Small intestine (tissue), 7 donors: ENCODE measurements at regions not wholly inside any gene's neighbourhood (a gene's known extent, or its start where the extent isn't known, plus 50 kb on each side); places are given as distances from the start of the nearest gene placed in this dataset.

Source experiments
- DNase-seq, 2 donors: peaks; one replicate each; pipeline versions ENCODE4 v3.0.0 to v3.0.0-alpha.2; 2013
- FAIRE-seq: peaks from 2 replicates; lab custom pipeline; 2012; peaks lifted over from hg19 to GRCh38; lab: Jason Lieb, UNC
- H3K27ac ChIP-seq, 3 donors: one replicate each; pipeline ENCODE4 v1.5.1; 2013; ENCODE audit warnings: low read length in 2 of 3, mild to moderate bottlenecking in 2 of 3, control low read depth in 1 of 3, inconsistent platforms in 1 of 3, low read depth in 1 of 3, moderate library complexity in 1 of 3
- H3K27me3 ChIP-seq, 3 donors: one replicate each; pipeline ENCODE4 v1.6.1; 2013; ENCODE audit warnings: low read length in 3 of 3, inconsistent platforms in 1 of 3; ENCODE audit not compliant: control insufficient read depth in 3 of 3, insufficient read depth in 3 of 3
- H3K36me3 ChIP-seq, 3 donors: one replicate each; pipeline ENCODE4 v1.6.1; 2013; ENCODE audit warnings: low read length in 3 of 3, inconsistent platforms in 1 of 3, low read depth in 1 of 3, mild to moderate bottlenecking in 1 of 3, moderate library complexity in 1 of 3; ENCODE audit not compliant: control insufficient read depth in 3 of 3, insufficient read depth in 2 of 3
- H3K4me1 ChIP-seq, 3 donors: one replicate each; pipeline ENCODE4 v1.6.1; 2013; ENCODE audit warnings: low read length in 2 of 3, inconsistent platforms in 1 of 3, low read depth in 1 of 3, mild to moderate bottlenecking in 1 of 3, moderate library complexity in 1 of 3; ENCODE audit not compliant: control insufficient read depth in 3 of 3, insufficient read depth in 2 of 3
- H3K4me3 ChIP-seq, 3 donors: one replicate each; pipeline ENCODE4 v1.5.1; 2013; ENCODE audit warnings: low read length in 3 of 3, control low read depth in 1 of 3, inconsistent platforms in 1 of 3, low read depth in 1 of 3, mild to moderate bottlenecking in 1 of 3, moderate library complexity in 1 of 3
- H3K9me3 ChIP-seq, 2 donors: one replicate each; pipeline ENCODE4 v1.6.1; 2013; ENCODE audit warnings: low read depth in 1 of 2, low read length in 1 of 2; ENCODE audit not compliant: control insufficient read depth in 2 of 2, insufficient read depth in 1 of 2
- WGBS, 3 donors: extraction: QIAGEN DNeasy Blood & Tissue Kit; methylation state at CpG; one replicate each; pipeline ENCODE4 v1.1.7; 2013; 5-methylcytosine and 5-hydroxymethylcytosine counted together
- donor health status: healthy with polysubstance abuse.
- donor health status: control.
- donor health status: control.
- donor health status: Bipolar disorder and iron deficiency.
- donor health status: healthy.

DNA sequence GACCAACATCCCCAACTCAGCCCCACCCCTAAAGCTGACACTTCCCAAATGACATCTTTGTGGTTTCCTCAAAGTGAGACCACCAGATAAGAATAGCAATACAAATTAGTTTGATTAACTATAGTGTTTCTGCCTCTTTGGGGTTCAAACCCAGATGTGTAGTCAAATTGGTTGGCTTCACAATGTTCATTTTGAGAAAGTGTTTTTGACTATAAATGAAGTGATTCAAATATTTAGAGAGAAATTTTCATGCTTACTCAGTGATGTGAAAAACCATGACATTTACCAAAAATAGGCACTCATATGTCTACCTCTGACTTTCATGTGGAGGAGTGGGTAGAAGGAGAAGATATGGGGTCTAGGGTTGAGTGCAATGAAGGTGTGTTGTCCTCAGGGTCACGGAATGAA lies 218.4 kb downstream of the BCAT1 start:
- DNase-seq: no peak
- Histone ChIP-seq H3K4me3 (no peak overlapping the region), H3K27me3 (no peaks in the 10 kb centered on the region), H3K27ac (no peak overlapping the region), H3K4me1 (no peaks in the 10 kb centered on the region), H3K36me3 (no peaks in the 10 kb centered on the region), H3K9me3 (no peaks in the 10 kb centered on the region)
- WGBS, 3 donors: 60 to 81% (median 62%) methylated on average over 1 of the region's 1 CpG
- no peak for FAIRE-seq

DNA sequence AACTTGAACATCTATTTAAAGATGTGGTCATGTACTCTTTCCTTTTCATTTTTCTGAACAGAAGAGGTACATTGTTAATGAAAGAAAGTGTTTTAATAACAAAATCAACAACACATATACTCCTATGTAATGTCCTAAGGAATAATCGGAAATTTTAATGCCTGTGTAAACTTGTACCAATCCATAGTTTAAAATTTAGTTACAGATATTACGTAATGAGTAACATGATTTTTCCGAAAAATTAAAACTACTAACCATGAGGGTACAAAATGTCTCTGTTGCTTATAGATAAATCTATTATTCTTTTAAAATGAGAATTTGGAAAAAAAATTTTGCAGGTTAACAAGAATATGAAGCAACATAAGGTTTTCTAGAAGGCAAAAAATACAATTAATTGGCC lies 220.1 kb downstream of the BCAT1 start:
- H3K9me3 ChIP-seq: no peaks in the 10 kb centered on the region
- H3K4me1 ChIP-seq: no peaks in the 10 kb centered on the region
- no peaks in the 10 kb centered on the region for H3K27me3 ChIP-seq
- DNase-seq (no peak), FAIRE-seq (no peak)
- no peaks in the 10 kb centered on the region for H3K36me3 ChIP-seq
- no peak overlapping the region for H3K27ac ChIP-seq
- no peak overlapping the region for H3K4me3 ChIP-seq
- WGBS, 3 donors: 89 to 93% (median 91%) methylated on average over 3 of the region's 3 CpGs

DNA sequence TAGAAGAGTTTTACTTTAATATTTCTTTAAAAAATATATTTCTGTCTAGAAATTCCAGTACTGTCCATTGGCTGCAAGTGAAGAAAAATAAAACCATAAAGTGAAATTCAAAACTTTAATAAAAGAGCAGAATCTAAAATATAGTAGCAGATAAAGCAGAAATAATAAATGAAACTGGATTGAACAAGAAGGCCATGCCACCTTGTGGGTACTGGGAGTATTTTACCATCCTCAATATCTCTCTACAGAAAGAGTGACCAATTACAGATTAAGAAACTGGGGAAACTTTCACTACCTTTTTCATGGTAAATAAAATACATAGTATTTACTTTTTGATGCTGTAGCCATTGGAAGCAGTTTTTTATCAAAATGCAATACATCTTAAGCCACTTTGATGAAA lies 220.5 kb downstream of the BCAT1 start:
- FAIRE-seq: no peak
- H3K4me1 ChIP-seq: no peaks in the 10 kb centered on the region
- DNase-seq: no peak
- no peaks in the 10 kb centered on the region for H3K36me3 ChIP-seq
- H3K27ac ChIP-seq: no peak overlapping the region
- no peaks in the 10 kb centered on the region for H3K9me3 ChIP-seq
- no peak overlapping the region for H3K4me3 ChIP-seq
- H3K27me3 ChIP-seq: no peaks in the 10 kb centered on the region

DNA sequence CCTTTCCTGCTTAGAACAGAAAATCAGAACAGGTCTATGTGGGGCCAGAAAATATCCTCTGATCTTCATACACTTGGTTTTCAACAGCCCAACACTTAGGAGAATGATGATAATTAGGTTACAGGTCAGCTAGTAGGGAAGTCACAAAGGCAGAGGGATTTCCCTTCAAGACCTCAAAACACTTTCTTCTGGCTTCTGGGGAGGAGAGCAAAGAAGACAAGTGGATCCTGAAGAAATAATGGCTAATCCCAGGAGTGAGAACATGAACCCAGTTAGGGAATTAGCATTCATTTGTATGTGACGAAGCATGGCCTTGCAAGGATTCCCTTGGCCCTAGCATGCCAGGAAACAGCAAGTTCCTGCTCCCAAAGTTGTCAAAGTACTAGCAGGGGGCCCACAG lies 223.3 kb downstream of the BCAT1 start:
- Histone ChIP-seq H3K36me3 (no peaks in the 10 kb centered on the region), H3K27me3 (no peaks in the 10 kb centered on the region), H3K4me1 (no peaks in the 10 kb centered on the region), H3K4me3 (no peak overlapping the region), H3K27ac (no peak overlapping the region), H3K9me3 (no peaks in the 10 kb centered on the region)
- WGBS, 3 donors: 52 to 89% (median 87%) methylated on average over 1 of the region's 1 CpG
- no peak for FAIRE-seq
- no peak for DNase-seq

DNA sequence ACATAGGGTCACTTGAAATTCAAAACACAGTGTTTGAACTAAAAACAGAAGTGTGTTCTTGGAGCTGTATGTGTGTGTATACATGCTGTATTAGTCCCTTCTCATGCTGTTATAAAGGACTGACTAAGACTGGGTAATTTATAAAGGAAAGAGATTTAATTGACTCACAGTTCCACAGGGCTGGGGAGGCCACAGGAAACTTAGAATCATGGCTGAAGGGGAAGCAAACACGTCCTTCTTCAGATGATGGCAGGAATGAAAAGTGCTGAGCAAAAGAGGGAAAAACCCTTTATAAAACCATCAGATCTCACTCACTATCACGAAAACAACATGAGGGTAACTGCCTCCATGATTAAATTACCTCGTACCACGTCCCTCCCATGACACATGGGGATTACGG lies 224.1 kb downstream of the BCAT1 start:
- H3K4me1 ChIP-seq: no peaks in the 10 kb centered on the region
- WGBS, 3 donors: 60 to 72% (median 61%) methylated on average over 5 of the region's 5 CpGs
- H3K4me3 ChIP-seq: no peak overlapping the region
- no peak overlapping the region for H3K27ac ChIP-seq
- DNase-seq (no peak), FAIRE-seq (no peak)
- H3K36me3 ChIP-seq: no peaks in the 10 kb centered on the region
- no peaks in the 10 kb centered on the region for H3K27me3 ChIP-seq
- H3K9me3 ChIP-seq: no peaks in the 10 kb centered on the region

DNA sequence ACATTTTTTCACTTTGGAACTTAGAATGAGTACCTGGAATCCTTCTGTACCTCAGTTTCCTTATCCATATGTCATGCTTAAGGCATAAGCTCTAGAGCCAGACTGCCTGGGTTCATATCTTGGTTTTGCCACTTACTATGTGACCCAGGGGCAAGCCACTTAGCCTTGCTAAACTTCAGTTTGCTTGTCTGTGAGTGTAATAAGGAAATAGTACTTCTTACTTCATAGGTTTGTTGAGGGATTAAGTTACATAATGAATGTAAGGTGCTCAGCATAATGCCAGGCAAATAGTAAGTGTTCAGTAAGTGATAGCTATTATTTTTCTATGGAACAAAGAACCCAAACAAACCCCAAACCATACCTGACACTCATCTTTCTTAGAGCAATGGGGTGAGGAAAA lies 225.1 kb downstream of the BCAT1 start:
- Histone ChIP-seq H3K9me3 (no peaks in the 10 kb centered on the region), H3K4me1 (no peaks in the 10 kb centered on the region), H3K27ac (no peak overlapping the region), H3K36me3 (no peaks in the 10 kb centered on the region), H3K4me3 (no peak overlapping the region), H3K27me3 (no peaks in the 10 kb centered on the region)
- no peak for DNase-seq
- no peak for FAIRE-seq

DNA sequence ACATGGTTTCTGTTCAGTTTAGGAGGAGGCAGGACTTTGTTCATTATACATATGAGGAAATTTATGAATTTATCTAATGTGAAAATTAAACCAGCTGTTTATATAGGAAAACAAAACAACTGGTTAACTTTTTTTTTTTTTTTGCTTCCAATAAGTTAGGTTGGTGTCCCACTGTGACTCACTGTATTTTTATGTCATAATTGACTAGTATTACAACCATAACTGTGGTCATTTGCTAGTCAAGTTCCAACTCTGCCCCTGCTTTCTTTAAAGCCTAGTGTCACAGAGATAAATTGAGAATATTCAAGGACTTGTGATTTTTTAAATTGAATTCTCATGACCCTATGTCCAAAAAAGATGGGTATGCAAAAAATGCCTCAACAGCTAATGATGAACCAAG lies 227.7 kb downstream of the BCAT1 start:
- FAIRE-seq (no peak), DNase-seq (no peak)
- Histone ChIP-seq H3K27ac (no peak overlapping the region), H3K27me3 (no peaks in the 10 kb centered on the region), H3K36me3 (no peaks in the 10 kb centered on the region), H3K4me3 (no peak overlapping the region), H3K4me1 (no peaks in the 10 kb centered on the region), H3K9me3 (no peaks in the 10 kb centered on the region)

DNA sequence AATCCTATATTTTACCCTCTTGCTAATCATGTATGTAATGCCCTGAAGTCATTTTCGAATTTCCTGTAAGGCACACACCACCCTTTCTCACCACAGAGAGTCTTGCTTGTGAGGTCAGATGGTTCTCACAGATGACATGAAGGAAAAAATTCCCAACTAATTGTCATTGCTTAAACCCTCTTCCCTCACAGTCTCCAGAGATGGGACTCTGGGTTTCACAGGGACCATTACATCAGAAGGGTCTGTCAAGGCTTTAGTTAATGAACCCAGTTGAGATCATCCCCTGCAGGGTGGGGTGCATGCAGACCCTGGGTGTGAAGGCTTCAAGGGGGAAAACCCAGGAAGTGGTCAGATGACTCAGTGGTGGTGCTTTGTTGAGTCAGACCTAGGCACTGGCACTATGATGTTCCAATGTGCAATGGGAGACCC lies 229.6 kb downstream of the BCAT1 start:
- Histone ChIP-seq H3K4me3 (no peak overlapping the region), H3K4me1 (no peaks in the 10 kb centered on the region), H3K36me3 (no peaks in the 10 kb centered on the region), H3K27ac (no peak overlapping the region), H3K9me3 (no peaks in the 10 kb centered on the region), H3K27me3 (no peaks in the 10 kb centered on the region)
- no peak for FAIRE-seq
- WGBS, 3 donors: 49 to 59% (median 50%) methylated on average over 1 of the region's 1 CpG
- DNase-seq: no peak

DNA sequence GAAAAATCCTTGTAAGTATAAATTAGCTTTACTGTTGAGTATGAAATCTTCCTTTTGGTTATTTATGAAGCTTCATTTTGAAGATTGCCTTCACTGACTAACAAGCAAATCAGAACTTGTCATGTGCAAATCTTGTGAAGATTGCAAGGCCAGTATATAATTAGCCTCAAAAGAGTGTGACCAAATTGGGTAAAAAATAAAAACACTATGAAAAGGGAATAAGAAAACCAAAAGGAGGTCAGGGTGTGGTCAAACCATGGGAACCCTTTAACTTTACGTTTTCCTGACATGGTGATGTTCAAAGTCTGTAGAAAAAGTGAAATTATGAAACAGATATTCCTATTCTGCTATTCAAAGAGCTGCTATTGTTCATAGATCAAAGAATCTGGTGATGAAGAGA lies 230.3 kb downstream of the BCAT1 start:
- FAIRE-seq: no peak
- no peaks in the 10 kb centered on the region for H3K36me3 ChIP-seq
- H3K4me1 ChIP-seq: no peaks in the 10 kb centered on the region
- H3K9me3 ChIP-seq: no peaks in the 10 kb centered on the region
- WGBS, 3 donors: 0% methylated on average over 1 of the region's 1 CpG
- no peak overlapping the region for H3K4me3 ChIP-seq
- DNase-seq: no peak
- H3K27ac ChIP-seq: no peak overlapping the region
- no peaks in the 10 kb centered on the region for H3K27me3 ChIP-seq
